Tibial artery (tissue), 4 donors: ENCODE measurements at regions not wholly inside any gene's neighbourhood (a gene's known extent, or its start where the extent isn't known, plus 50 kb on each side); places are given as distances from the start of the nearest gene placed in this dataset.

Source experiments
- DNase-seq, 2 donors: peaks; one replicate each; pipeline ENCODE4 v3.0.0-alpha.2; 2019
- H3K27ac ChIP-seq, 2 donors: fragments of 200-600 bp; sonication (generic) in 1 of 2; 1 replicate in 1 of 2; 2 replicates in 1 of 2; pipeline ENCODE4 v1.5.1; 2018 to 2019; ENCODE audit warnings: mild to moderate bottlenecking in 1 of 2
- H3K27me3 ChIP-seq, 2 donors: fragments of 200-600 bp; sonication (generic) in 1 of 2; one replicate each; pipeline versions ENCODE4 v1.5.1 to v1.6.0; 2016 to 2019
- H3K36me3 ChIP-seq, 3 donors: fragments of 200-600 bp; sonication (generic) in 2 of 3; one replicate each; pipeline ENCODE4 v1.5.1; 2016 to 2019; ENCODE audit warnings: mild to moderate bottlenecking in 2 of 3
- H3K4me1 ChIP-seq, 4 donors: fragments of 200-600 bp; sonication (generic) in 2 of 4; 1 replicate in 3 of 4; 2 replicates in 1 of 4; pipeline ENCODE4 v1.5.1; 2016 to 2019
- H3K4me3 ChIP-seq, 2 donors: fragments of 200-600 bp; sonication (generic) in 1 of 2; 1 replicate in 1 of 2; 2 replicates in 1 of 2; pipeline ENCODE4 v1.5.1; 2018 to 2019; ENCODE audit warnings: mild to moderate bottlenecking in 2 of 2
- H3K9me3 ChIP-seq, 3 donors: fragments of 200-600 bp; sonication (generic) in 1 of 3; one replicate each; pipeline ENCODE4 v1.5.1; 2016 to 2019
- CTCF ChIP-seq, 2 experiments: fragments of 200-600 bp in 1 of 2; fragments of 450-650 bp in 1 of 2; IDR thresholded peaks; one replicate each; pipeline ENCODE4 v1.5.1; 2017 to 2019; ENCODE audit warnings: antibody characterized with exemption in 2 of 2, mild to moderate bottlenecking in 1 of 2, moderate library complexity in 1 of 2
- intact Hi-C: fragments of 100-400 bp; cut with DNase I; formaldehyde crosslinking; loops from one replicate; pipeline ENCODE4 v1.15.0; 2023; ENCODE audit warnings: low total_unique reads

GRCh38 chr4:96228463-96228862 lies 388.6 kb downstream of the PDHA2 start:
- H3K27ac ChIP-seq, result no peak overlapping the region
- H3K27me3 ChIP-seq, result no peaks in the 10 kb centered on the region
- no peak for TF ChIP-seq CTCF (IDR thresholded peaks at IDR 0.05)
- no peak overlapping the region for H3K4me3 ChIP-seq
- intact Hi-C loops, result no loop called here
- no peaks in the 10 kb centered on the region for H3K36me3 ChIP-seq
- H3K4me1 ChIP-seq, result no peaks in the 10 kb centered on the region
- no peak for DNase-seq
- H3K9me3 ChIP-seq, result no peaks in the 10 kb centered on the region

GRCh38 chr4:96240041-96240440 lies 400.1 kb downstream of the PDHA2 start:
- Histone ChIP-seq H3K4me3 (no peak overlapping the region), H3K36me3 (no peaks in the 10 kb centered on the region), H3K27me3 (no peaks in the 10 kb centered on the region), H3K9me3 (peaks cover 0 to 8% (median 0%) of the 10 kb centered on the region in 3 donors), H3K27ac (no peak overlapping the region), H3K4me1 (no peaks in the 10 kb centered on the region)
- TF ChIP-seq CTCF (IDR thresholded peaks at IDR 0.05), result no peak
- no peak for DNase-seq
- intact Hi-C loops, result no loop called here

- TF ChIP-seq CTCF (IDR thresholded peaks at IDR 0.05), result no peak
- no peak overlapping the region for H3K4me3 ChIP-seq
- H3K27me3 ChIP-seq, result no peaks in the 10 kb centered on the region
- peaks cover 0 to 5% (median 0%) of the 10 kb centered on the region in 3 donors for H3K9me3 ChIP-seq
- no peak for DNase-seq
- no peak overlapping the region for H3K27ac ChIP-seq
- H3K4me1 ChIP-seq, result no peaks in the 10 kb centered on the region
- H3K36me3 ChIP-seq, result no peaks in the 10 kb centered on the region
- intact Hi-C loops, result no loop called here
Measured at GRCh38 chr4:96241819-96242218, 401.9 kb downstream of the PDHA2 start.

- DNase-seq, result no peak
- Histone ChIP-seq H3K9me3 (no peaks in the 10 kb centered on the region), H3K4me3 (no peak overlapping the region), H3K36me3 (no peaks in the 10 kb centered on the region), H3K4me1 (no peaks in the 10 kb centered on the region), H3K27ac (no peak overlapping the region), H3K27me3 (no peaks in the 10 kb centered on the region)
- no peak for TF ChIP-seq CTCF (IDR thresholded peaks at IDR 0.05)
- intact Hi-C loops, result no loop called here
Measured at GRCh38 chr4:96247096-96247495, 407.2 kb downstream of the PDHA2 start.

GRCh38 chr4:96248225-96248624 lies 408.3 kb downstream of the PDHA2 start:
- no peaks in the 10 kb centered on the region for H3K36me3 ChIP-seq
- DNase-seq, result no peak
- no peaks in the 10 kb centered on the region for H3K9me3 ChIP-seq
- H3K4me1 ChIP-seq, result no peaks in the 10 kb centered on the region
- intact Hi-C loops, result no loop called here
- no peak overlapping the region for H3K4me3 ChIP-seq
- no peaks in the 10 kb centered on the region for H3K27me3 ChIP-seq
- no peak overlapping the region for H3K27ac ChIP-seq
- no peak for TF ChIP-seq CTCF (IDR thresholded peaks at IDR 0.05)

- Histone ChIP-seq H3K9me3 (no peaks in the 10 kb centered on the region), H3K4me3 (no peak overlapping the region), H3K36me3 (no peaks in the 10 kb centered on the region), H3K27ac (no peak overlapping the region), H3K27me3 (no peaks in the 10 kb centered on the region), H3K4me1 (no peaks in the 10 kb centered on the region)
- TF ChIP-seq CTCF (IDR thresholded peaks at IDR 0.05), result no peak
- DNase-seq, result no peak
- intact Hi-C loops, result no loop called here
Measured at GRCh38 chr4:96260064-96260682, 420.3 kb downstream of the PDHA2 start.
